ENCODE measurements at regions not wholly inside any gene's neighbourhood (a gene's known extent, or its start where the extent isn't known, plus 50 kb on each side); places are given as distances from the start of the nearest gene placed in this dataset.
"Not testable (repeated sequence)": the region's sequence is repeated elsewhere in the genome, so short reads cannot be mapped to it uniquely, and the experiment has no call there.

DNA sequence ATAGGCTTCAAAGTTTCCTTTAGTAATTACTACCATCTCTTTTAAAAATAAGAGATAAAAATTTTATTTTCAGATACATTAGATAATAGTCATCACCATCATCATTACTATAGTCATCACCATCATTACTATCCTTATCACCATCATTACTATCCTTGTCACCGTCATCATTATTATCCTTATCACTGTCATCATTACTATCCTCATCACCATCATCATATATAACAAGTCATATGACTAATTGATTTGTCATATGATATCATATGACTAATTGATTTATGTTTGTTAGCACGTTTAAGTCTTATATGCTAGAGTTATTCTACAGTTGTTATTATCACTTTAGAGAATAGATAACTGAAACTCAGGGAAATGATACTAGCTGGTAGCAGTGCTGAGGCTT, 382.1 kb upstream of the CDH18 start:
- DNase-seq: no peak

- no peak for DNase-seq
Observed at GRCh38 chr5:20369518-20369885, 381.5 kb upstream of the CDH18 start.

- no peak for DNase-seq
Observed at GRCh38 chr5:20368571-20369517, 380.8 kb upstream of the CDH18 start.

GRCh38 chr5:20367178-20367577, 379.2 kb upstream of the CDH18 start:
- DNase-seq: no peak

DNA sequence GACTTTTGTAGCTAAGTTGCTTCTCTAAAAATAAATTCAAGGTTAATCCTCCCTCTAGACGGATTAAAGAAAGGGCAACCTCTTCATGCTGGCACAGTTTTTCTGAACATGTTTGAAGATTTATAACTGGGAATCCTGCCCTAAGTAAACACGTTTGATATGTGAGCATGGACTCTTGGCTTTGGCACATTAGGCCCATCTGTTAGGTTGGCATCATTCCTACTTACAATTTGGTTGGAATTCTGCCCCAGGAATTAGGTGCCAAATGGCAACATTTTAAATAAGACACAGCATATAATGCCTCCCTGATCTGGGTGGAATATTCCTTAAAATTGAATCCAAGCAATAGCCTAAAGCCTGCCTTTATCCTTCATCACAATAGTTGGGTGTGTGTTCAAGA, 372.3 kb upstream of the CDH18 start:
- no peak for DNase-seq

DNA sequence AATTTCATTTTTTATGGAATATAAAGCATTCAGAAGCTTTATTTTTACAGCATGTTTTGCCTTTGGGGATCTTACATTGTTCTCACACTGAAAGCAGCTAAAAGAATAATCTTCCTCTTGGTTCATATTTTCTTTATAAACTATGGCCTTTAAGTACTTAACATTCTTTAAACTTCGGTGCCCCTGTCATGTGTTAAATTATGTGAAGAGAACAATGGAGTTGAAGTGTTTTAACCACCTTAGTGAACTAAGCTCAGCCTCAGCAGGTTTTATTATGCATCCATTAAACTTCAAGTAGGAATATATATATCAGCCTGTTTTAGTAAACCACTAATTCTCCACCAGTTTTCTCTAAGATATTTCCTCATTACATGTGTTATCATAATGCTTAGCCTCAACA, 371.4 kb upstream of the CDH18 start:
- DNase-seq: no peak

DNA sequence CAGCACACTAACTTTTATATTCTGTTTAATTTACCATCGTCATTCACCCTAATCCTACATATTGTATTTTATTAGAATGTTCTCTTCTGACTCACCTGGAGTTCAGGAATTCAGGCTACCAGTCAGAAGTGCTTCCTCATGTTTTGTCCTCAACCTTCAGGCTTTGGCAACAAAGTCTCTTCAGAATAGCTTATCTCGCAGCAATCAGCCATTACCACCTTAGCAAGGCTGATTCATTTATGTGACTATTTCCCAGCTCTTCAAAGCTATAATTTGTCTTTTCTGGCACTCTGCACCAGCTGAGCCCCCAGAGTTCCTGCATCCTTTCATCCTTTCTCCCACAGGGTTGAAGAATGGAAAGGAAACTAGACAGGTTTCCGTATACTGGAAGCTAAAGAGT, 365.5 kb upstream of the CDH18 start:
- no peak for DNase-seq

DNA sequence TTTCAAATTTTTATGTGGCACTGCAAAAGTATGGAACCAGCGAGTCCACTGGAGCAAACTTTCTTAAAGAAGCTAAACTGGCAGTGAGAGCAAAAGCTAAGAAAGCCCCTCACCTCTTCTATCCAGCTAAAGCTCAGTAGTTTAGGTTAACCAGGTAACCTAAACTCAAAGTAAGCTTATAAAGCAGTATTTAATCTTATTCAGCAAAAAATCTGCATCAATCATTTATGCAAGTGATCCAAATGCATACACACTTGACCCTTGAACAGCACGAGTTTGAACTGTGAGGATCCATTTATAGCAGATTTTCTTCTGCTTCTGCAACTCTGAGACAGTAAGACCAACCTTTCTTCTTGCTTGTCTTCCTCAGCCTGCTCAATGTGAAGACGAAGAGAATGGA, 363.8 kb upstream of the CDH18 start:
- DNase-seq: no peak

- DNase-seq: no peak
Observed at GRCh38 chr5:20348321-20348720, 360.3 kb upstream of the CDH18 start.

GRCh38 chr5:20347334-20347733, 359.3 kb upstream of the CDH18 start:
- DNase-seq: no peak

GRCh38 chr5:20340126-20340525, 352.1 kb upstream of the CDH18 start:
- no peak for DNase-seq

DNA sequence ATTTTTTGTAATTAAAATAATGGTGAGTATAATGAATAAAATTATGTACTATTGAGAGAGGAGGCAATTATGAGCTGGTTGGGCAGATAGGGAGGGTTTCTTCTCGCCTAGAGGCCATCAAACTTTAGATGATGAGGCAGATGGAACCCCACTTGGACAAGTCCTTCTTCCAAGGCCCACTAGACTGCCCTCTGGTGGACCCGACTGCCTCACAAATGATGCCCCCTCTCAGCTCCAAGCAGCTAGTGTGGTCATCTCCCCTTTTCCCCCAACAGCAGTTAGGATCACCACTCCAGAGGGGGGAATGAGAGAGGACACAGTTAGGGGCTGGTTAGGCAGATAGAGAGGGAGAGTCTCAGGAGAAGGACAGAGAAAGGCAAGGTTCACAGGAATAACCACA, 348.0 kb upstream of the CDH18 start:
- no peak for DNase-seq

DNA sequence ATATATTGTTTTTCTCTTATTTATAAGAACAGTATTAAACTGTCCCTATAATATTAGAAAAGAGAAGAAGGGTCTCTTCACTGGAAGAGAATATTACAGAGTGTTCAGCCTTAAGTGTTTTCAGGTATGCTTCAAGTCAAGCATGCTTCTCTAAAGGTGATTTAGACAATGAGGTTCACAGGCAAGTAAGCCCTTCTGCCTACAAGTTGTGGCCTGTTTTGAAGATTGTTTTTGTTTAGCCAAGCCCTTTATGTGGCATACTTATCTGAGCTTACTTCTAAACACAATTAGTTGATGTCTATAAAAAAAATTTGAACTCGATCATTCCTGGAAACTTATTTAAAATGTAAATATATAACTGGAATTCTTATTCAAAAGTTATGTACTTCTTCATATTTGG, 343.8 kb upstream of the CDH18 start:
- DNase-seq: no peak

- no peak for DNase-seq
Observed at GRCh38 chr5:20323323-20323722, 335.3 kb upstream of the CDH18 start.

DNA sequence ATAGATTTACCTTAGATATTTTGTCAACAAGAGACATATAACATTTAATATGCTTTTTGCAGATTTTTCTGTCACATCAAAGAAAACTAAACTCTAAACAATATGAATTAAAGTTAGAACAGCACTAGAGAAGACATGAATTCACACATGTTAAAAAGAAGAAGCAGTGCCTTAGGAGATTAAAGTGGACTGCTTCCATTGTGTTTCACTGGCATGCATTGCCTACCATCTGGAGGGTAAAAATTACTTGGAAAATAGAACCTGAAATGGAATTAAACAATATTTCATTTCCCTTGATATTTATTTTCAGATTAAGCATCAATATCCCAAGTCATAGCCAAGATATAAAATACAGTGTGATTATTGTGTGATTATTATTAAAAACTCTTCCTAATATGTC, 319.4 kb upstream of the CDH18 start:
- DNase-seq: no peak

DNA sequence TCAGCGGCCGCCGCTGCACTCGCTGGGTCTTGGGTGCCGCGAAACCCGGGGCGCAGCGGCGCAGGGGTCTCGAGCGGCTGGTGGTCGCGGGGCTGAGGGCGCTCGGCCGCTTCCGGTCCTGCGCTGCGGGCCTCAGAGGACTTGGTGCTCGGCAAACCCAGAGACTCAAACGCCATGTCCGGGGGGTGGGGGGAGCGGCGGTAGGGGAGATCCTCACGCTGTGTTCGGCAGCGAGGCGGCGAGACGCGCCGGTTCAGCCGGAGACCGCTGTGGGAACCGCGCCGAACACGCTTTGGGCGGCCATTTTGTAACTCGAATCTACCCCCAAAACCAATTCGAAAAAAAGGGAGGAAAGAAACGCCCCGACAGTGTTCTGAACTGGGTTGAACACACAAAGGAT, 317.5 kb upstream of the CDH18 start:
- no peak for DNase-seq

- DNase-seq: not testable (repeated sequence)
Observed at GRCh38 chr5:20304570-20304969, 316.6 kb upstream of the CDH18 start.

DNA sequence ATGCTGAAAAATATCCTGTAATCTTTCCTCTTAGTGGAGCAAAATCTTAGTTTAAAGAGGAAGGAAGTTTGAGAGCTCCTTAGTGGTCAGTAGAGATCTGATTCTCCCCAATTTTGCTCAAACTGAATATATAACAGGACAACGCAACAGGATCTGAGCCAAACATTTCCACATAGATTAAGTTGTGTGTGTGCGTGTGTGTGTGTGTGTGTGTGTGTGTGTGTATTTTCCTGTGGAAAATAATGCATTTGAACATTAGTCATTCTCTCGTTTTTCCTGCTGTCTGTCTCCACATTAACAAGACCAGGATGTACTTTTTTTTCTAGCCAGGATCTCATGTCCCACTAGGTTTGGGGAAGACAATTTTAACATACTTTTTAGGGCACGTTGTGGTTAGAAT, 312.1 kb upstream of the CDH18 start:
- no peak for DNase-seq

DNA sequence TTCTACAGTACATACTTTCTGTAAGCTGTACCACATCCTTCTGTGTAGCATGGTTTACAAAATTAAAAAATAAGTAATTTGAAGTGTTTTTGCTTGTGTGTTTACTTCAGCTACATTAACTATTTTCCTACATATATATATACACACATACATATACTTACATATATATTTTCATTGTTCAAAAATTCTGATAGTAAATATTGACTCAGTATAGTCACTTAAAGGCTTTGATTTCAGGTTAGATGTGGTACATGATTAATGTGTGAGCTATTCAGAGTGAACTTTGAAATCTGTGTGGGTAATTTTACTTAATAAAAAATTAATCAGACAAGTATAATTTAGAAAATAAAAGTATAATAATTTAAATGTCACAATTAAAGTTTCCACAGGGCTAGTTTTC, 306.7 kb upstream of the CDH18 start:
- no peak for DNase-seq

DNA sequence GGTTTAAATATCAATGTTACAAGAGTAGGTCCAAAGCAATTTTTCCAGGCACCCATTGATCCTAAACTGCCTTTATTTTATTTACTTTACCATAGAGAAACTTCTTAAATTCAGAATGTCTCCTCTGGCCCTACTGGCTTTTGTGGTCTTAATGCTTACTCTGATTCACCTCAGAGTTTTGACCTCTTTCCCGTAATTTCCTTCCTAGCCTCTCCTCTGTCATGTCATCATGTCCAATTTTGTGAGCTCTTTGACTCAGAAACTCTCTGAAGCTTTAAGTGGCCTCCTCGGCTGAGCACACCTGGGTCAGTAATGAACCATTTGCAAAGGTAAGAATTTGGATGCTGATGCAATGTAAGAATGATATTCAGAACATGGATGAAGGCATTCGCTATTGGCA, 303.8 kb upstream of the CDH18 start:
- no peak for DNase-seq

- DNase-seq: no peak
Observed at GRCh38 chr5:20287640-20288039, 299.6 kb upstream of the CDH18 start.

GRCh38 chr5:20286512-20286911, 298.5 kb upstream of the CDH18 start:
- DNase-seq: peak; percentile 4 to 61

GRCh38 chr5:20276959-20277263, 288.9 kb upstream of the CDH18 start:
- no peak for DNase-seq

GRCh38 chr5:20276061-20276958, 288.3 kb upstream of the CDH18 start:
- DNase-seq: peak in 1 of 2 experiments; percentile 22

Data from SW 1271 (cell line).